ENCODE measurements at regions not wholly inside any gene's neighbourhood (a gene's known extent, or its start where the extent isn't known, plus 50 kb on each side); places are given as distances from the start of the nearest gene placed in this dataset.

DNA sequence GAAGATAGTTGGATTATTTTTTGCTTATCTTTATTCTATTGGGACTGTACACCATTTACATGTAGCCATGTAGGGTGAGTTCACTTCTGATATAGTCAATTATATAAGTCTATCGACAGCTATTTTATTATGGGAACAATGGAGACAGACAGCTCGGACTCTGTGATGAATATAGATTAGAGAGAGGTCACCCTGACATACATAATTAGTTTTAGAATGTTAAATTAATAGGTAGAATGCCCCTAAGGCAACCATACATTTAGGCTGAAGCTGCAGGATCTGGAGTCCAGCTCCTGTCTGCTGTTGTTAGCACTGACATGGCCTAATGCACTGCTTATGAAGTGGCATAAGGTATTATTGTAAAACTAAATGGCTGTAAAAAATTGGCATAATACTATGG, 700.8 kb downstream of the MAT2B start:
- in situ Hi-C loops (cut with HindIII; ENCODE audit: low sequenced_read_pairs) = no loop called here
- no peak overlapping the region for H3K4me3 ChIP-seq (ENCODE audit: low read depth, low read length)
- TF ChIP-seq, protein P1, sequence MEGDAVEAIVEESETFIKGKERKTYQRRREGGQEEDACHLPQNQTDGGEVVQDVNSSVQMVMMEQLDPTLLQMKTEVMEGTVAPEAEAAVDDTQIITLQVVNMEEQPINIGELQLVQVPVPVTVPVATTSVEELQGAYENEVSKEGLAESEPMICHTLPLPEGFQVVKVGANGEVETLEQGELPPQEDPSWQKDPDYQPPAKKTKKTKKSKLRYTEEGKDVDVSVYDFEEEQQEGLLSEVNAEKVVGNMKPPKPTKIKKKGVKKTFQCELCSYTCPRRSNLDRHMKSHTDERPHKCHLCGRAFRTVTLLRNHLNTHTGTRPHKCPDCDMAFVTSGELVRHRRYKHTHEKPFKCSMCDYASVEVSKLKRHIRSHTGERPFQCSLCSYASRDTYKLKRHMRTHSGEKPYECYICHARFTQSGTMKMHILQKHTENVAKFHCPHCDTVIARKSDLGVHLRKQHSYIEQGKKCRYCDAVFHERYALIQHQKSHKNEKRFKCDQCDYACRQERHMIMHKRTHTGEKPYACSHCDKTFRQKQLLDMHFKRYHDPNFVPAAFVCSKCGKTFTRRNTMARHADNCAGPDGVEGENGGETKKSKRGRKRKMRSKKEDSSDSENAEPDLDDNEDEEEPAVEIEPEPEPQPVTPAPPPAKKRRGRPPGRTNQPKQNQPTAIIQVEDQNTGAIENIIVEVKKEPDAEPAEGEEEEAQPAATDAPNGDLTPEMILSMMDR (IDR thresholded peaks at IDR 0.05; ENCODE audit: low read depth, low read length, missing control alignments) = no peak
- DNase-seq (ENCODE audit: low read depth) = no peak

DNA sequence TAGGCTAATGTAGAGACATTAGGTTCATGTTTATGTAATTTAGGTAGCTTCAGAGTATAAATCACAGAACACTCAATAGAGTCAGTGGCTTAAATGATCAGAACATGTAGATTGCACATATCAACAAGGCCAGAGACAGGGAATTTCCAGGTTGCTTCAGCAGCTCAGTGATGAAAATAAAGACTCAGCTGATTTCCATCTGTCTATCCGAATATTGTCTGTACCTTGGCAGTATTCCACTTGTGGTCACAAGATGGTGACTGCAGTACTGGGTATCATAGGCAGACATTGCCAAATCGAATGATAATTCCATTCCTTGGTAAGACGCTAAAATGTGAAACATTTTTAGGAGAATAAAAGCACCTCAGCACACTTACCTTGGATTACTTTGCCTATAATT, 702.2 kb downstream of the MAT2B start:
- in situ Hi-C loops (cut with HindIII; ENCODE audit: low sequenced_read_pairs) = no loop called here
- no peak overlapping the region for H3K4me3 ChIP-seq (ENCODE audit: low read depth, low read length)
- no peak for DNase-seq (ENCODE audit: low read depth)
- TF ChIP-seq, protein P1 (IDR thresholded peaks at IDR 0.05; ENCODE audit: low read depth, low read length, missing control alignments) = no peak

DNA sequence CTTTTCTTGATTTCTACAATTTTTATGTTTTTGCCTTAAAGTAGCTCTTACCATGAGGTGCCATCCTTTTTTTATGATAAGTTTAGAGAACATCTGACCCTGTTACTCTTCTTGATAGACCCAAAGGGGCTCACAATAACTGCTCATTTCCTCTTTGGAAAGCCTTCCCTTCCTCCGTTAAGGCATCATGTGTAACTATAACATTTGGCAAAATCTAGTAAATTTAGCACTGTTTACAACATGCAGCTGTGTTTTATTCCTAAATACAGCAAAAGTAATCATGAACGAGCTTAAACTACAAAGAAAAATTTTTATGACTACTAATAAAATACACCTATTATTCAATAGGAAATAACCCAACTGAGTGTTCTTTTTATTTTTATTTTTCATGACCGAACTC, 705.1 kb downstream of the MAT2B start:
- in situ Hi-C loops (cut with HindIII; ENCODE audit: low sequenced_read_pairs) = no loop called here
- H3K4me3 ChIP-seq (ENCODE audit: low read depth, low read length) = no peak overlapping the region
- no peak for DNase-seq (ENCODE audit: low read depth)
- TF ChIP-seq, protein P1 (IDR thresholded peaks at IDR 0.05; ENCODE audit: low read depth, low read length, missing control alignments) = no peak

DNA sequence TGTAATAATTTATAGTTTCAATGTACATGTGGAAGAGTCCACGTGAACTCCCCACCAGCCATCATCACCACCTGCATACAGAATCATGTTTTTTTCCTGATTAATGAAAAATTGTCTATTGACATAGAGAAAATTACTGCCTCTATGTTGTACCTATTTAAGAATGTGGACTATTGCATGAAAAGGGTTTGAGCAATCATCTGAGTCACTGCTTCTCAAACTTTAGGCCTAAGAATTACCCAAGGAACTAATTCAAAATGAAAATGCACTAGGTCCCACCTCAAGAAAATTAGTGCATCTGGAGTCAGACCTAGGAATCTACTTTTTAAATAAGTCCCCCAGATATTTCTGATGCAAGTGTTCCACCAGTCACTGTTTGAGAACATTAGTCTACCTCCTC, 709.3 kb downstream of the MAT2B start:
- in situ Hi-C loops (cut with HindIII; ENCODE audit: low sequenced_read_pairs) = no loop called here
- DNase-seq (ENCODE audit: low read depth) = no peak

DNA sequence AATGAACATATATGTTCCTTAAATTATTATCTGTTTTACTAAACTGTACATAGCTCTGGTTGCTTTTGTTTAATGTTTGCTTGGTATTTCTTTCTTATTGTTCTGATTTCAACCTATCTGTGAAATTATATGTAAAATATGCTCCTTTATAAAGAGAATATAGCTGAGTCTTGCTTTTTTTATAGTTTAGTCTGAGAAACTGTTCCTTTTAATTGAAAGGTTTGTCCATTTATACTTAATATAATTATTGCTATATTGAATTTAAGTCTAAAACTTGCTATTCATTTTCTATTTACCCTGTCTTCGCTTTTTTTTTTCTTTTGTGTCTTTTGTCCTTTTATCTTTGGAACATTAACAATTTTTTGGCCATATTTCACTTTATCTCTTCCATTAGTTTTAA, 712.0 kb downstream of the MAT2B start:
- in situ Hi-C loops (cut with HindIII; ENCODE audit: low sequenced_read_pairs) = no loop called here
- DNase-seq (ENCODE audit: low read depth) = no peak
- H3K4me3 ChIP-seq (ENCODE audit: low read depth, low read length) = no peak overlapping the region
- TF ChIP-seq, protein P1 (IDR thresholded peaks at IDR 0.05; ENCODE audit: low read depth, low read length, missing control alignments) = no peak

More for the DNA sequence above, 709.3 kb downstream of the MAT2B start:
- TF ChIP-seq, protein P1 (IDR thresholded peaks at IDR 0.05; ENCODE audit: low read depth, low read length, missing control alignments) = no peak
- H3K4me3 ChIP-seq (ENCODE audit: low read depth, low read length) = no peak overlapping the region

DNA sequence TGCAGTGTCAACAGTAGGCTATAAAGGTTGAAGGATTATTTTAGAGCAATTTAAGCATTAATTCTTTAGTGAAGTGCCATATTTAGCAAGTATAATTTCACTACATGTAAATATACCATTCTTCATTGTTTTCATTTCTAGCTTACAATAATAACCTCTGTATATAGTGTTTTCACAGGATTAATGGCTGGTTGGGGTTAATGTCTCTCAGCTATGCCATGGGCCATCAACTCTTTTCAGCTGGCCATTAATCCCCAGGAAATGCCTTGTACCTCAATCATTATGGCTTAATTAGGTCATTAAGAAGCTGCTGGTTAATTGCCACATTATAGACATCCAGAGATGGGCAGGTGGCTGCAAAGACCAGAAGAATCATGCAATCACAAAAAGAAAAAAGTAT, 715.1 kb downstream of the MAT2B start:
- TF ChIP-seq, protein P1 (IDR thresholded peaks at IDR 0.05; ENCODE audit: low read depth, low read length, missing control alignments) = no peak
- no peak overlapping the region for H3K4me3 ChIP-seq (ENCODE audit: low read depth, low read length)
- DNase-seq (ENCODE audit: low read depth) = no peak
- in situ Hi-C loops (cut with HindIII; ENCODE audit: low sequenced_read_pairs) = no loop called here

DNA sequence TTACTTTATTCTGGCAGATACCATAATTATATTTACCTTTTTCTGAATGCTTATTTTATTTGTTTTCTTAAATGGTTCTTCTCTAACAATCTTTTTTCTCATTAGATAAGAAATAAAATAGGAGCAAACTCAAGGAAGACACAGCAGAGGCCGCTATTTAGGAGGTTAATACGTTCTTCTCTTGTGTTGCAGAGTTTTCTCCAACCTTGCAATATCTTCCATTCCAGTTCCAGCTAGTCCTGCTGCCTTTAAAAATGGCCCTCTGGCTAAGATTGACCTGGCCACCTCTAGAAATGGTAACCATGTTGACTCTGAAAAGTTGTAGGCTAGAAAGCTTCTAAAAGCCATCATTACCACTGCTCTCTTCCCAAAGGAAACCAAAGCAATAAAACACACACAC, 718.8 kb downstream of the MAT2B start:
- TF ChIP-seq, protein P1 (IDR thresholded peaks at IDR 0.05; ENCODE audit: low read depth, low read length, missing control alignments) = no peak
- in situ Hi-C loops (cut with HindIII; ENCODE audit: low sequenced_read_pairs) = no loop called here
- no peak overlapping the region for H3K4me3 ChIP-seq (ENCODE audit: low read depth, low read length)

More for the DNA sequence above, 718.8 kb downstream of the MAT2B start:
- no peak for DNase-seq (ENCODE audit: low read depth)

All from astrocyte of the cerebellum (primary cell).